Right lobe of liver (tissue), 4 donors: ENCODE measurements at regions not wholly inside any gene's neighbourhood (a gene's known extent, or its start where the extent isn't known, plus 50 kb on each side); places are given as distances from the start of the nearest gene placed in this dataset.

Experiments used
- POLR2A ChIP-seq: fragments of 450-650 bp; IDR thresholded peaks from one replicate; pipeline ENCODE4 v1.6.1; 2017; ENCODE audit warnings: antibody characterized with exemption, mild to moderate bottlenecking
- TF ChIP-seq, protein P1 (sequence below), 4 donors: fragments of 200-600 bp in 3 of 4; fragments of 450-650 bp in 1 of 4; IDR thresholded peaks; one replicate each; pipeline versions ENCODE4 v1.5.1 to v1.8.0; 2016 to 2022; ENCODE audit warnings: antibody characterized with exemption in 4 of 4, mild to moderate bottlenecking in 2 of 4
- donor health status: DM: no; HTN: no; CAD: no.
- donor health status: DM: no; HTN: no; CAD: no.
- donor health status: DM: no; HTN: yes; CAD: no.

GRCh38 chr15:94119298-94119811, 112.0 kb upstream of the MCTP2 start:
- TF ChIP-seq, protein P1, sequence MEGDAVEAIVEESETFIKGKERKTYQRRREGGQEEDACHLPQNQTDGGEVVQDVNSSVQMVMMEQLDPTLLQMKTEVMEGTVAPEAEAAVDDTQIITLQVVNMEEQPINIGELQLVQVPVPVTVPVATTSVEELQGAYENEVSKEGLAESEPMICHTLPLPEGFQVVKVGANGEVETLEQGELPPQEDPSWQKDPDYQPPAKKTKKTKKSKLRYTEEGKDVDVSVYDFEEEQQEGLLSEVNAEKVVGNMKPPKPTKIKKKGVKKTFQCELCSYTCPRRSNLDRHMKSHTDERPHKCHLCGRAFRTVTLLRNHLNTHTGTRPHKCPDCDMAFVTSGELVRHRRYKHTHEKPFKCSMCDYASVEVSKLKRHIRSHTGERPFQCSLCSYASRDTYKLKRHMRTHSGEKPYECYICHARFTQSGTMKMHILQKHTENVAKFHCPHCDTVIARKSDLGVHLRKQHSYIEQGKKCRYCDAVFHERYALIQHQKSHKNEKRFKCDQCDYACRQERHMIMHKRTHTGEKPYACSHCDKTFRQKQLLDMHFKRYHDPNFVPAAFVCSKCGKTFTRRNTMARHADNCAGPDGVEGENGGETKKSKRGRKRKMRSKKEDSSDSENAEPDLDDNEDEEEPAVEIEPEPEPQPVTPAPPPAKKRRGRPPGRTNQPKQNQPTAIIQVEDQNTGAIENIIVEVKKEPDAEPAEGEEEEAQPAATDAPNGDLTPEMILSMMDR (IDR thresholded peaks at IDR 0.05) = no peak
- TF ChIP-seq POLR2A = no peak
